ENCODE measurements at regions not wholly inside any gene's neighbourhood (a gene's known extent, or its start where the extent isn't known, plus 50 kb on each side); places are given as distances from the start of the nearest gene placed in this dataset.

DNA sequence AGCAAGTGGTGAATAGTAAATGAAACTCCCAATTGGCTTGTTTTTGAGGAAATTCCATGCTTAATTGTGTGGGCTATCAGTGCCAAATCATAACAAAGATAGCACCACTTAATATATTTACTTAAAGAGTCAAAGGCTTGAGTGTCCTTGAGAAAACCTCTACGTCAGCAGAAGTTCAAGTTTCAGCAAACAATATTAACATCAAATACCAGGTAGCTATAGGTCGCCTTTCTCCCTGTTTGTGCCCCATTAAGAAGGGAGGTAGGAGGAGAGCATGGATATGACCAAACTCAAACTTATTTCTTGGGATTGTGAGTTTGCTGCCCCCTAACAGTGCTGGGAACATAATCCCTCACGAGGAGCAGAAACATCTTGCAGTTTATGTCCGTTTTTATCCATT is 105.6 kb upstream of the SYN3 start:
- TF ChIP-seq SIN3A (IDR thresholded peaks at IDR 0.05; ENCODE audit: low read depth) (no peak), ZFX (IDR thresholded peaks at IDR 0.05) (no peak), RAD21 (IDR thresholded peaks at IDR 0.05; ENCODE audit: low read depth) (no peak), POLR2AphosphoS5 (IDR thresholded peaks at IDR 0.05; ENCODE audit: low read depth, low read length) (no peak), EZH2 (IDR thresholded peaks at IDR 0.05) (no peak), JUND (IDR thresholded peaks at IDR 0.05) (no peak), POLR2A (IDR thresholded peaks at IDR 0.05; ENCODE audit: borderline replicate concordance, extremely low read depth, insufficient read depth, insufficient read length) (no peak)
- TF ChIP-seq, protein P1, sequence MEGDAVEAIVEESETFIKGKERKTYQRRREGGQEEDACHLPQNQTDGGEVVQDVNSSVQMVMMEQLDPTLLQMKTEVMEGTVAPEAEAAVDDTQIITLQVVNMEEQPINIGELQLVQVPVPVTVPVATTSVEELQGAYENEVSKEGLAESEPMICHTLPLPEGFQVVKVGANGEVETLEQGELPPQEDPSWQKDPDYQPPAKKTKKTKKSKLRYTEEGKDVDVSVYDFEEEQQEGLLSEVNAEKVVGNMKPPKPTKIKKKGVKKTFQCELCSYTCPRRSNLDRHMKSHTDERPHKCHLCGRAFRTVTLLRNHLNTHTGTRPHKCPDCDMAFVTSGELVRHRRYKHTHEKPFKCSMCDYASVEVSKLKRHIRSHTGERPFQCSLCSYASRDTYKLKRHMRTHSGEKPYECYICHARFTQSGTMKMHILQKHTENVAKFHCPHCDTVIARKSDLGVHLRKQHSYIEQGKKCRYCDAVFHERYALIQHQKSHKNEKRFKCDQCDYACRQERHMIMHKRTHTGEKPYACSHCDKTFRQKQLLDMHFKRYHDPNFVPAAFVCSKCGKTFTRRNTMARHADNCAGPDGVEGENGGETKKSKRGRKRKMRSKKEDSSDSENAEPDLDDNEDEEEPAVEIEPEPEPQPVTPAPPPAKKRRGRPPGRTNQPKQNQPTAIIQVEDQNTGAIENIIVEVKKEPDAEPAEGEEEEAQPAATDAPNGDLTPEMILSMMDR (IDR thresholded peaks at IDR 0.05 in 2 of 3, conservative IDR thresholded peaks at IDR 0.05 in 1 of 3; ENCODE audit: borderline replicate concordance in 1 of 3, insufficient read depth in 1 of 3, low read depth in 2 of 3, low read length in 2 of 3), result no peak
- TF ChIP-seq, protein P2, sequence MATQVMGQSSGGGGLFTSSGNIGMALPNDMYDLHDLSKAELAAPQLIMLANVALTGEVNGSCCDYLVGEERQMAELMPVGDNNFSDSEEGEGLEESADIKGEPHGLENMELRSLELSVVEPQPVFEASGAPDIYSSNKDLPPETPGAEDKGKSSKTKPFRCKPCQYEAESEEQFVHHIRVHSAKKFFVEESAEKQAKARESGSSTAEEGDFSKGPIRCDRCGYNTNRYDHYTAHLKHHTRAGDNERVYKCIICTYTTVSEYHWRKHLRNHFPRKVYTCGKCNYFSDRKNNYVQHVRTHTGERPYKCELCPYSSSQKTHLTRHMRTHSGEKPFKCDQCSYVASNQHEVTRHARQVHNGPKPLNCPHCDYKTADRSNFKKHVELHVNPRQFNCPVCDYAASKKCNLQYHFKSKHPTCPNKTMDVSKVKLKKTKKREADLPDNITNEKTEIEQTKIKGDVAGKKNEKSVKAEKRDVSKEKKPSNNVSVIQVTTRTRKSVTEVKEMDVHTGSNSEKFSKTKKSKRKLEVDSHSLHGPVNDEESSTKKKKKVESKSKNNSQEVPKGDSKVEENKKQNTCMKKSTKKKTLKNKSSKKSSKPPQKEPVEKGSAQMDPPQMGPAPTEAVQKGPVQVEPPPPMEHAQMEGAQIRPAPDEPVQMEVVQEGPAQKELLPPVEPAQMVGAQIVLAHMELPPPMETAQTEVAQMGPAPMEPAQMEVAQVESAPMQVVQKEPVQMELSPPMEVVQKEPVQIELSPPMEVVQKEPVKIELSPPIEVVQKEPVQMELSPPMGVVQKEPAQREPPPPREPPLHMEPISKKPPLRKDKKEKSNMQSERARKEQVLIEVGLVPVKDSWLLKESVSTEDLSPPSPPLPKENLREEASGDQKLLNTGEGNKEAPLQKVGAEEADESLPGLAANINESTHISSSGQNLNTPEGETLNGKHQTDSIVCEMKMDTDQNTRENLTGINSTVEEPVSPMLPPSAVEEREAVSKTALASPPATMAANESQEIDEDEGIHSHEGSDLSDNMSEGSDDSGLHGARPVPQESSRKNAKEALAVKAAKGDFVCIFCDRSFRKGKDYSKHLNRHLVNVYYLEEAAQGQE (IDR thresholded peaks at IDR 0.05; ENCODE audit: low read depth), result no peak
- TF ChIP-seq, protein P3, sequence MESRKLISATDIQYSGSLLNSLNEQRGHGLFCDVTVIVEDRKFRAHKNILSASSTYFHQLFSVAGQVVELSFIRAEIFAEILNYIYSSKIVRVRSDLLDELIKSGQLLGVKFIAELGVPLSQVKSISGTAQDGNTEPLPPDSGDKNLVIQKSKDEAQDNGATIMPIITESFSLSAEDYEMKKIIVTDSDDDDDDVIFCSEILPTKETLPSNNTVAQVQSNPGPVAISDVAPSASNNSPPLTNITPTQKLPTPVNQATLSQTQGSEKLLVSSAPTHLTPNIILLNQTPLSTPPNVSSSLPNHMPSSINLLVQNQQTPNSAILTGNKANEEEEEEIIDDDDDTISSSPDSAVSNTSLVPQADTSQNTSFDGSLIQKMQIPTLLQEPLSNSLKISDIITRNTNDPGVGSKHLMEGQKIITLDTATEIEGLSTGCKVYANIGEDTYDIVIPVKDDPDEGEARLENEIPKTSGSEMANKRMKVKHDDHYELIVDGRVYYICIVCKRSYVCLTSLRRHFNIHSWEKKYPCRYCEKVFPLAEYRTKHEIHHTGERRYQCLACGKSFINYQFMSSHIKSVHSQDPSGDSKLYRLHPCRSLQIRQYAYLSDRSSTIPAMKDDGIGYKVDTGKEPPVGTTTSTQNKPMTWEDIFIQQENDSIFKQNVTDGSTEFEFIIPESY (IDR thresholded peaks at IDR 0.05; ENCODE audit: extremely low read depth, insufficient replicate concordance, low read length), result no peak
